K562 (cell line): ENCODE measurements at regions not wholly inside any gene's neighbourhood (a gene's known extent, or its start where the extent isn't known, plus 50 kb on each side); places are given as distances from the start of the nearest gene placed in this dataset.

Source experiments
- ATAC-seq: fragments of 200-7000 bp; cut with Tn5 transposase; 3 replicates; pipeline ENCODE4 v1.9.1; 2020; ENCODE audit warnings: moderate library complexity
- BruUV-seq: library from RNA; stranded (reverse); fragments of 400-500 nt; replicated peaks from 2 replicates; lab custom pipeline; 2021; lab: Mats Ljungman, UMichigan
- CTCF ChIA-PET: fragments of 300-600 bp; formaldehyde crosslinking; extraction: SDS; loops from one replicate; lab custom pipeline; 2021; ENCODE audit warnings: low intra/inter-chr PET ratio; lab: Yijun Ruan, JAX
- POLR2A ChIA-PET: fragments of 300-600, 350-650 bp; sonication (Branson Sonifier 250); formaldehyde crosslinking; extraction: SDS; loops from one replicate; lab custom pipeline; 2021; ENCODE audit warnings: antibody characterized with exemption, inconsistent platforms; lab: Yijun Ruan, JAX
- DNase-seq, 4 experiments: peaks; one replicate each; pipeline versions ENCODE4 v3.0.0 to v3.0.0-alpha.2; 2011 to 2018; ENCODE audit warnings: low spot score in 3 of 4, mixed read lengths in 3 of 4; ENCODE audit errors: extremely low read depth in 1 of 4
- FAIRE-seq: peaks from 2 replicates; lab custom pipeline; 2011; peaks lifted over from hg19 to GRCh38; lab: Jason Lieb, UNC
- H2AFZ ChIP-seq: 2 replicates; pipeline ENCODE4 v1.6.0; 2011; ENCODE audit warnings: low read depth, low read length, control low read depth, inconsistent platforms
- H3K27ac ChIP-seq: fragments of 200-600 bp; 3 replicates; pipeline ENCODE4 v1.8.0; 2011; ENCODE audit warnings: low read depth, mild to moderate bottlenecking, control low read depth, inconsistent platforms, low read length, moderate library complexity, mixed read lengths; ENCODE audit errors: extremely low read depth
- H3K27me3 ChIP-seq, 2 experiments: fragments of 300-600 bp in 1 of 2; 2 replicates in 1 of 2; 3 replicates in 1 of 2; pipeline versions ENCODE4 v1.6.0 to v1.8.0; 2011; ENCODE audit warnings: inconsistent platforms in 2 of 2, low read length in 2 of 2, mild to moderate bottlenecking in 1 of 2, mixed read lengths in 1 of 2, moderate library complexity in 1 of 2; ENCODE audit not compliant: control insufficient read depth in 2 of 2, insufficient read depth in 2 of 2
- H3K36me3 ChIP-seq: fragments of 300-600 bp; 3 replicates; pipeline ENCODE4 v1.8.0; 2011; ENCODE audit warnings: mild to moderate bottlenecking, low read length, inconsistent platforms; ENCODE audit not compliant: control insufficient read depth, insufficient read depth
- H3K4me1 ChIP-seq, 2 experiments: fragments of 200-600 bp in 1 of 2; replicated peaks in 1 of 2; 2 replicates in 1 of 2; 3 replicates in 1 of 2; pipeline versions ENCODE4 v1.5.1 to v1.8.0; 2011; ENCODE audit warnings: inconsistent platforms in 2 of 2, low read length in 2 of 2, mild to moderate bottlenecking in 1 of 2, mixed read lengths in 1 of 2, moderate library complexity in 1 of 2; ENCODE audit not compliant: control insufficient read depth in 2 of 2, insufficient read depth in 2 of 2
- H3K4me2 ChIP-seq: 2 replicates; pipeline ENCODE4 v1.6.1; 2011; ENCODE audit warnings: low read length, control low read depth, inconsistent platforms, mixed read lengths; ENCODE audit not compliant: insufficient read depth
- H3K4me3 ChIP-seq: fragments of 200-600 bp; sonication (generic), shearing (Covaris generic); 2 replicates; pipeline ENCODE4 v1.5.1; 2016; ENCODE audit warnings: control low read depth, inconsistent platforms
- H3K79me2 ChIP-seq: fragments of 200-600 bp; 3 replicates; pipeline ENCODE4 v1.8.0; 2011; ENCODE audit warnings: low read length, inconsistent platforms; ENCODE audit not compliant: control insufficient read depth, insufficient read depth
- H3K9ac ChIP-seq, 2 experiments: 2 replicates each; pipeline versions ENCODE4 v1.6.0 to v1.6.1; 2011; ENCODE audit warnings: low read depth in 2 of 2, low read length in 2 of 2, control low read depth in 1 of 2, inconsistent platforms in 1 of 2, mild to moderate bottlenecking in 1 of 2, mixed read lengths in 1 of 2; ENCODE audit not compliant: insufficient read depth in 1 of 2
- H3K9me1 ChIP-seq: one replicate; pipeline ENCODE4 v1.6.0; 2011; ENCODE audit warnings: inconsistent platforms, mild to moderate bottlenecking, low read length, moderate library complexity; ENCODE audit not compliant: control insufficient read depth, insufficient read depth
- H3K9me3 ChIP-seq: replicated peaks from 2 replicates; pipeline ENCODE4 v1.5.1; 2011; ENCODE audit warnings: low read depth, low read length, inconsistent platforms; ENCODE audit not compliant: control insufficient read depth, insufficient read depth
- H4K20me1 ChIP-seq: replicated peaks from 2 replicates; pipeline ENCODE4 v1.6.1; 2011; ENCODE audit warnings: low read length, inconsistent platforms, mixed read lengths; ENCODE audit not compliant: control insufficient read depth, insufficient read depth
- ESRRA ChIP-seq: fragments of 450-650 bp; IDR thresholded peaks from 2 replicates; pipeline ENCODE4 v1.6.1; 2014; ENCODE audit warnings: low read depth, mild to moderate bottlenecking, moderate library complexity, borderline replicate concordance
- FUS ChIP-seq: fragments of 200-400 bp; formaldehyde crosslinking; optimal IDR thresholded peaks from 2 replicates; pipeline ENCODE3; 2017; ENCODE audit warnings: low read depth, low read length
- HDAC1 ChIP-seq, 2 experiments: fragments of 450-650 bp; IDR thresholded peaks; 2 replicates each; pipeline ENCODE4 v1.6.1; 2016 to 2017; ENCODE audit warnings: inconsistent platforms in 1 of 2, mild to moderate bottlenecking in 1 of 2, moderate library complexity in 1 of 2
- IRF1 ChIP-seq: sonication (generic); formaldehyde crosslinking; IDR thresholded peaks from 2 replicates; pipeline ENCODE4 v1.8.0; 2022; ENCODE audit warnings: missing genetic modification reagents, mild to moderate bottlenecking, borderline replicate concordance
- MTA3 ChIP-seq: fragments of 450-650 bp; formaldehyde crosslinking; IDR thresholded peaks from 2 replicates; pipeline ENCODE4 v1.6.1; 2017; ENCODE audit warnings: mild to moderate bottlenecking, borderline replicate concordance
- NKRF ChIP-seq: fragments of 450-650 bp; IDR thresholded peaks from 2 replicates; pipeline ENCODE4 v1.6.1; 2016; ENCODE audit warnings: borderline replicate concordance
- RFX1 ChIP-seq: fragments of 450-650 bp; IDR thresholded peaks from 2 replicates; pipeline ENCODE4 v1.6.1; 2016; ENCODE audit warnings: mild to moderate bottlenecking, moderate library complexity
- SMARCC2 ChIP-seq: fragments of 450-650 bp; IDR thresholded peaks from 2 replicates; pipeline ENCODE4 v1.6.1; 2017; ENCODE audit warnings: antibody characterized with exemption, moderate library complexity, mild to moderate bottlenecking, low read depth
- YBX1 ChIP-seq: fragments of 450-650 bp; IDR thresholded peaks from 2 replicates; pipeline ENCODE4 v1.7.1; 2016; ENCODE audit warnings: mild to moderate bottlenecking
- ZKSCAN8 ChIP-seq: fragments of 200-800 bp; sonication (Bioruptor generic); IDR thresholded peaks from 2 replicates; pipeline ENCODE4 v1.6.1; 2016; ENCODE audit warnings: missing genetic modification characterization, missing compliant biosample characterization
- ZNF507 ChIP-seq: conservative IDR thresholded peaks from 2 replicates; pipeline ENCODE4 v1.6.1; 2017; ENCODE audit warnings: missing genetic modification characterization, missing compliant biosample characterization
- ZNF584 ChIP-seq: fragments of 200-800 bp; sonication (Bioruptor generic); IDR thresholded peaks from 2 replicates; pipeline ENCODE4 v1.6.1; 2016; ENCODE audit warnings: low read depth, mild to moderate bottlenecking, missing genetic modification characterization, missing compliant biosample characterization
- ZNF655 ChIP-seq: fragments of 250-450 bp; sonication (Bioruptor Pico); IDR thresholded peaks from 2 replicates; pipeline ENCODE4 v1.5.0; 2021
- ZNF76 ChIP-seq: fragments of 250-450 bp; sonication (Bioruptor Pico); IDR thresholded peaks from 2 replicates; pipeline ENCODE4 v1.4.0; 2020; ENCODE audit warnings: mild to moderate bottlenecking, moderate library complexity, borderline replicate concordance
- WGBS: fragments of 100-300 bp; shearing (Covaris generic); methylation state at CpG from one replicate; pipeline ENCODE4 v1.1.6; 2016; ENCODE audit warnings: low coverage, mixed read lengths; ENCODE audit not compliant: insufficient coverage; ENCODE audit errors: missing lambda C conversion rate; 5-methylcytosine and 5-hydroxymethylcytosine counted together
- in situ Hi-C: fragments of 300-500 bp; cut with MboI; formaldehyde crosslinking; loops from 4 replicates; pipeline ENCODE4 v1.15.0; 2018; ENCODE audit warnings: inconsistent platforms, mixed read lengths
- intact Hi-C: fragments of 100-400 bp; cut with micrococcal nuclease; formaldehyde crosslinking; loops from 2 replicates; pipeline ENCODE4 v1.14.2; 2022

- 0% methylated on average over 3 of the region's 3 CpGs for WGBS
- FAIRE-seq (no peak), ATAC-seq (no peak), DNase-seq (no peak)
- Histone ChIP-seq H4K20me1 (no peaks in the 10 kb centered on the region), H3K9me3 (no peaks in the 10 kb centered on the region), H3K9me1 (no peaks in the 10 kb centered on the region), H3K4me1 (no peaks in the 10 kb centered on the region), H3K9ac (no peak overlapping the region), H3K79me2 (no peaks in the 10 kb centered on the region), H3K27ac (no peak overlapping the region), H3K27me3 (no peaks in the 10 kb centered on the region), H3K36me3 (no peaks in the 10 kb centered on the region), H3K4me2 (no peak overlapping the region), H3K4me3 (no peak overlapping the region), H2AFZ (no peak overlapping the region)
- intact Hi-C loops: loop anchor here (5.0 kb wide), 2 partner anchors 329 to 526 kb away; no protein-coding TSS in a partner anchor
- ChIA-PET CTCF (no interaction called here), POLR2A (no interaction called here)
- no TSS peak for BruUV-seq
- TF ChIP-seq FUS: no peak
- TF ChIP-seq RFX1: no peak
- no peak for TF ChIP-seq HDAC1 (IDR thresholded peaks at IDR 0.05)
- TF ChIP-seq MTA3: no peak
- in situ Hi-C loops: no loop called here
Observed at GRCh38 chrX:79082899-79083298, 61.6 kb upstream of the GPR174 start.

- ATAC-seq (no peak), FAIRE-seq (no peak), DNase-seq (no peak)
- Histone ChIP-seq H3K4me1 (no peaks in the 10 kb centered on the region), H3K4me3 (no peak overlapping the region), H3K79me2 (no peaks in the 10 kb centered on the region), H3K4me2 (no peak overlapping the region), H3K27me3 (no peaks in the 10 kb centered on the region), H3K36me3 (no peaks in the 10 kb centered on the region), H2AFZ (no peak overlapping the region), H3K27ac (no peak overlapping the region), H4K20me1 (no peaks in the 10 kb centered on the region), H3K9me3 (no peaks in the 10 kb centered on the region), H3K9ac (no peak overlapping the region), H3K9me1 (no peaks in the 10 kb centered on the region)
- ChIA-PET CTCF (no interaction called here), POLR2A (no interaction called here)
- WGBS: 0% methylated on average over 1 of the region's 1 CpG
- intact Hi-C loops: loop anchor here (5.0 kb wide), 2 partner anchors 327 to 528 kb away; no protein-coding TSS in a partner anchor
- no TSS peak for BruUV-seq
- in situ Hi-C loops: no loop called here
- TF ChIP-seq YBX1 (no peak), ZNF655 (CRISPR knock-in tag) (no peak), ZKSCAN8 (no peak), IRF1 (no peak), ZNF584 (CRISPR knock-in tag) (no peak), SMARCC2 (no peak), ZNF76 (CRISPR knock-in tag) (no peak), ZNF507 (tag) (no peak), NKRF (no peak), ESRRA (no peak)
Observed at GRCh38 chrX:79084923-79085322, 59.6 kb upstream of the GPR174 start.
